ENCODE measurements at regions not wholly inside any gene's neighbourhood (a gene's known extent, or its start where the extent isn't known, plus 50 kb on each side); places are given as distances from the start of the nearest gene placed in this dataset.

GRCh38 chr15:93965304-93965908 is 266.0 kb upstream of the MCTP2 start:
- Histone ChIP-seq H2AFZ (ENCODE audit: control insufficient read depth, low read depth, low read length) (no peak overlapping the region), H3K4me1 (ENCODE audit: control insufficient read depth, insufficient read depth, low read length) (no peaks in the 10 kb centered on the region), H3K9ac (ENCODE audit: control insufficient read depth, insufficient read depth, low read length) (no peak overlapping the region), H3K4me3 (no peak overlapping the region), H4K20me1 (ENCODE audit: control insufficient read depth, insufficient read depth) (no peaks in the 10 kb centered on the region), H3K36me3 (ENCODE audit: control insufficient read depth in 2 of 2, insufficient read depth in 2 of 2, low read length in 1 of 2) (no peaks in the 10 kb centered on the region), H3K27me3 (replicated peaks in 1 of 2; ENCODE audit: control insufficient read depth in 2 of 2, insufficient read depth in 2 of 2, low read length in 1 of 2) (no peaks in the 10 kb centered on the region), H3K79me2 (ENCODE audit: control insufficient read depth, insufficient read depth, low read length) (no peaks in the 10 kb centered on the region), H3K4me2 (ENCODE audit: control insufficient read depth, insufficient read depth) (no peak overlapping the region), H3K27ac (ENCODE audit: control insufficient read depth, insufficient read depth) (no peak overlapping the region), H3K9me3 (replicated peaks; ENCODE audit: control insufficient read depth, insufficient read depth, low read length) (no peaks in the 10 kb centered on the region)
- no TSS peak for BruUV-seq (replicated peaks)
- no peak for FAIRE-seq
- intact Hi-C loops (cut with micrococcal nuclease; ENCODE audit: unreplicated experiment): no loop called here
- DNase-seq (ENCODE audit: low read depth, low spot score): no peak
- CTCF ChIA-PET: interaction anchor here (1.2 kb wide), 1 partner anchor 155 kb away, joined by 3 read pairs; no protein-coding TSS in a partner anchor
- POLR2A ChIA-PET: no interaction called here
- ATAC-seq: no peak
- in situ Hi-C loops (cut with MboI): no loop called here
- no peak for TF ChIP-seq POLR2A (IDR thresholded peaks at IDR 0.05; ENCODE audit: low read depth, low read length)
- TF ChIP-seq HSF1 (IDR thresholded peaks at IDR 0.05; ENCODE audit: low read depth, low read length): no peak
- no peak for TF ChIP-seq MXI1 (IDR thresholded peaks at IDR 0.05; ENCODE audit: low read depth, low read length)
- TF ChIP-seq ZBTB11 (CRISPR knock-in tag; IDR thresholded peaks at IDR 0.05): no peak
- TF ChIP-seq ETV6 (conservative IDR thresholded peaks at IDR 0.05 in 1 of 2, IDR thresholded peaks at IDR 0.05 in 1 of 2; ENCODE audit: borderline replicate concordance in 1 of 2, low read depth in 1 of 2): no peak
- no peak for TF ChIP-seq MTA2 (IDR thresholded peaks at IDR 0.05; ENCODE audit: low read depth)
- TF ChIP-seq ZNF384 (IDR thresholded peaks at IDR 0.05; ENCODE audit: borderline replicate concordance, low read depth, low read length): no peak
- 31% methylated on average over 6 of the region's 6 CpGs for WGBS (ENCODE audit: insufficient coverage, insufficient replicate concordance, low lambda C conversion rate, missing lambda C conversion rate)
- SMC1A ChIA-PET (ENCODE audit: uncharacterized antibody, unreplicated experiment): interaction anchor here (1.3 kb wide), 1 partner anchor 9 kb away, joined by 5 read pairs; no protein-coding TSS in a partner anchor
- RAD21 ChIA-PET (ENCODE audit: unreplicated experiment): no interaction called here

All from GM12878 (cell line).